GOT3 (cell line): ENCODE measurements at regions not wholly inside any gene's neighbourhood (a gene's known extent, or its start where the extent isn't known, plus 50 kb on each side); places are given as distances from the start of the nearest gene placed in this dataset.

Experiments
- DNase-seq: peaks from one replicate; lab custom pipeline; 2025; ENCODE audit warnings: mixed read lengths; lab: John Stamatoyannopoulos, UW

DNA sequence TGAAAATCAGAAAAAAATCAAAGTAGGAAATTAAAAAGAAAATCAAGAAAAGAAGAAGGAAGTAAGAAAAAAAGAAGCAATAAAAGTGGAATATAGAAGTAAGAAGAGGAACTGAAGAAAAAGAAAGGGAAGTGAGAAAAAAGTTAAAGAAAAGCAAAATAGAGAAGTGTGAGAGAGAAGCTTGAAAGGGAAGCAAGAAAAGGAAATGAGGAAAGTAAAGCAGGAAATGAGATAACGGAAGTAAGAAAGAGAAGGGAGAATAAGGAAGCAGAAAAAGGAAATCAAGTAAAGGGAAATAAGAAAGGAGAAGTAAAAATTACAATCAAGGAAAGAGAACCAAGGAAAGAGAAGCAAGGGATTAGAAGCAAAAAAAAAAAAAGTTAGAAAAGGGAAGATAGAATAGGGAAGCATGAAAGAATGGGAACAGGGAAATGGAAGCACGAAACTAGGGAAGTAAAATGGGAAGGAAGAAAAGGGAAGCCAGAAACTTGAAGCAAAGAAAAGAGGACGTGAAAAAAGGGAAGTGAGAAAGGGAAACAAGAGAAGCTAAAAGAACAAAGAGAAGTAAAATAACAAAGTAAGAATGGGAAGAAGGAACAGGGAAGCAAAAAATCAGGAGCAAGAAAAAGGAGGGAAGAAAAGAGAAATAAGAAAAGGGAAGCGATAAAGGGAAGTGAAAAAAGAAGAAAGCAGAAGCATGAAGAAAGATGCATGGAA lies 243.3 kb upstream of the NCKAP5 start:
- DNase-seq = no peak

DNA sequence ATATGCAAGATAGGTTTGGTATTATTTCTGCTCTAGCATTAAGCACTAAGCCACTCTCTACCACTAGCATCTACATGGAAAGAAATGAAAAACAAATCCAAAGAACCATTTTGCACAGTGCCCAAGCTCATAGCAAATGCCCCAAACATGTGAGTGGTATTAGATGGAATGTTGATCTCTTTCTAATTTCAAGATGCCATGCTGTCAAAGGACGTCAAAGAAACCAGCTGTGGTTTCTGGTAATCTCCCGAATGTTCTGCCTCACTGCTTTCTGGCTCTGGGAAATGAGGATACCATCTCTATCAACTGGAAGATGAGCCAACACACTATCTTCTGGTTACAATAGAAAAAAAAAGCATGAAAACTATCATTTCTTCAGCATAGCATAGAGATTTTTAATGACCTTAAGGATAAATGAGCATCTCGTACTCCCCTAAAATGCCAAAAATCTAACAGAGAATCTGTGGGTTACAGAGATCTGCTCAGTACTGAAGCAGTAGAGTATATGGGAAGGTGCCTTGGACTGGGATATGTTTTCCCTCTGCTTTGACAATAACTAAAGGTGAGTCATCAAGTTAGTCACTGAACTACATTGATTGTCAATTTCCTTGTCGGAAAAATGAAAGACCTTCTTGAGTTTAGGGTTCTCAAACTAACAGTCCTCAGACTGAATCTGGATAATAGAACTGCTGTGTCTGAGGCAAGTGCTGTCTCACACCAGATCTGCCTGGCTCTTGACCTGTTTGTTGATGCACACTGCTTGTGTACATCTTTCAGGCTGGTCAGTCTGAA lies 244.8 kb upstream of the NCKAP5 start:
- DNase-seq = no peak

DNA sequence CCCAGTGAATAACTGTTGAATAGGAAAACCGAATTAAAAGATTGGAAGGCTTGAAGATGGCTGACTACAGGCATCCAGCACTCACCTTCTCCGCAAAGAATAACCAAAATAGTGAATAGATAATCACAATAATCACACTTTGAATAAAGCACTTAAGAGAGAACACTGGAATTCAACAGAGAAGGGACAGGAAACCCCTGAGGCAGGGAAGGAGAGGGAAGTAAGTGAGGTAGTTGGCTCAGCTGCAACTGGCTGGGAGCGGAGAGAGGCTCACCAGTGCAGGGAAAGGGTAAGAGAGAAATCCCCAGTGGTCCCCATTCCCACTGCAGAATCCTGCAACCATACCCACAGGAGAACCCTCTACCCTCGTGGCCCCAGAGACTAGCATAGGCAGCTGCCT lies 246.6 kb upstream of the NCKAP5 start:
- DNase-seq = no peak

- DNase-seq = no peak
Observed at GRCh38 chr2:133816037-133816436, 247.8 kb upstream of the NCKAP5 start.

GRCh38 chr2:133817680-133818566 lies 249.7 kb upstream of the NCKAP5 start:
- DNase-seq = no peak

GRCh38 chr2:133818661-133819060 lies 250.4 kb upstream of the NCKAP5 start:
- no peak for DNase-seq

- no peak for DNase-seq
Observed at GRCh38 chr2:133819906-133820305, 251.6 kb upstream of the NCKAP5 start.

DNA sequence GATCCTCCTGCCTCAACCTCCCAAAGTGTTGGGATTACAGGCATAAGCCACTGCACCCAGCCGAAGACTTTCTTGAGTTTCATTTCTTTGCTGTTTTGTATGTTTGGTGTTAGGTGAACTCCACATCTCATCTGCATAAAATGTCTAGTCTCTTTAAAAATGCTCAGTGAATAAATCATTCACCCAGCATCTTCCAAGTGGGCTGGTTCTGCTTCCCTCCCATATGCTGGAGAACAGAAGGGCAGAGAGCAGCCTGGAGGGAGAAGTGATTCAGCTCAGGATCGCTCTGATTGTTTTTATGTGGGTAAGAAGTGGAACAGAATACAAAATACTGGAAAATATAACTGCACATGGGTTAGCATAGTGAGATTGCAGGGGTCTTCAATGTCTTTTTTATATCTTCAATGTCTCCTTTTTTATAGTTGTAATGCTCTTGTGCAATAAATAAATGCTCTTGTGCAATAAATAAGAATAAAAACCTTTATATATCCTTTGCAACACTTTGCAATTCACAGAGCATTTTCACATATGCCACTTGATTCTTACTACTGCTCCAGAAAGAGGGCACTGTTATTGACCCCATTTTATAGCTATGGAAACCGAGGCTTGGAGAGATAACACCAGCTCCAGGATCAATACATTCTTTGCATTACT lies 253.0 kb upstream of the NCKAP5 start:
- DNase-seq = no peak

- DNase-seq = no peak
Observed at GRCh38 chr2:133822517-133823225, 254.4 kb upstream of the NCKAP5 start.

DNA sequence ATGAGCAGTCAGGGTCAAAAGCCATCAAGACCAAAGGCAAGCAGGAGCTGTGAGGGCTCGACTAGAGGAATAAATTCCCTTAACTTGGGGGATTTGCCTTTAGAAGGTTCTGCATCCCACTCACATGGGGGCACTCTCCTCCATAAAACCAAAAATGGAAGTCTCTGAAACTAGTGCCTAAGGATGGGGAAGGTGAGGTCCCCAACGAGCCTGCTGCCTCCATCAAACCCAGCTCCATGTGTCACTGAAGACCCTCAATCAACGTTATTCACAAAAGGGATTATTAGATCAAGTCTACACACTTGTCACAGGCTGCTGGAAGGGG lies 254.9 kb upstream of the NCKAP5 start:
- no peak for DNase-seq

DNA sequence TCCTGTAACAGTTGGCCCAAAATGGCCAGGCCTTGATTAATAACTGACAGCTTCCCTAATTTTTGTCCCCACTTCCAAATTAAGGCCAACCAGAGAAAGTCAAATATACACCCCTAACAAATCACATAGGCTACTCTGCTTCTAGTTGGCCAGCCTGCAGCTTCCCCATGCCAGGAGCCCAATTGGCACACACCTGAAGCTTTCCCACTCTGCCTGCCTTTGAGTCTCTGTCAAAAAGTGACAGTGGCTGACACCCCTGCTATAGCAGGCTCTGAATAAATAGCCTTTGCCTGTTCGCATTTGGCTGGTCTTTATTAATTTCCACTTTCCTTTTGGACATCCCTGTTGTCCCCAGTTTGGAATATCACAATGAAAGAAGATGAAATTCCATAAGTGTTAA lies 256.6 kb upstream of the NCKAP5 start:
- DNase-seq = no peak

DNA sequence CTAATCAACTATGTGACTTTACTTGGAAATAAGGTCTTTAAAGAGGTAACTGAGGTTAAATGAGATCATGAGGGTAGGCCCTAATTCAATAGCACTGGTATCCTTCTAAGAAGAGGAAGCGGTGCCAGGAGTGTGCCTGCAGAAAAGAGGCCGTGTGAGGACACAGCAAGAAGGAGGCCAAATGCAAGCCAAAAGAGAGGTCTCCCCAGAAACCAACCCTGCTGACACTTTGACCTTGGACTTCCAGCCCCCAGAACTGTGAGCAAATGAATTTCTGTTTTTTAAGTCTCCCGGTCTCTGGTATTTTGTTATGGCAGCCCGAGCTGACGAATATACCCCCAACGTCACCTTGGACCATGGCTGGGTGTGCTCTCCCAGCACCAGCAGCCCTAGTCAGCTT lies 257.5 kb upstream of the NCKAP5 start:
- DNase-seq = no peak

DNA sequence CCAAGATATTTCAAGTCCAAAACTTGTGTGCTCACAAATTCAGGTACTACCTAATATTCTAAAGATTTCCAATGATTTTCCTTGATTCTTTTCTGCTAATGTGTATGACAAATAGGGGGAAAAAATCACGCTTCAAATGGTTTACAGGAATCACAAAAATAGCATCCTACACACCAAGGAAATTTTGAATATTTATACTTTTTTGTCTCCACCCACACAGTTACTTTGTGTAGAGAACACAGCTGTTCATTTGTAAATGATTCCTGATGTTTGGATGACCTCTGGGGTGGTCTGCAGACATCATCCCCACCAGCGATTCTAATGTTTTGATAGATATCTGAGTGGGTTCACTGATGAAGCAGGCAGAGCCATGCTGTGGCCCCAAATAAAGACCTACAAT lies 260.6 kb upstream of the NCKAP5 start:
- no peak for DNase-seq

DNA sequence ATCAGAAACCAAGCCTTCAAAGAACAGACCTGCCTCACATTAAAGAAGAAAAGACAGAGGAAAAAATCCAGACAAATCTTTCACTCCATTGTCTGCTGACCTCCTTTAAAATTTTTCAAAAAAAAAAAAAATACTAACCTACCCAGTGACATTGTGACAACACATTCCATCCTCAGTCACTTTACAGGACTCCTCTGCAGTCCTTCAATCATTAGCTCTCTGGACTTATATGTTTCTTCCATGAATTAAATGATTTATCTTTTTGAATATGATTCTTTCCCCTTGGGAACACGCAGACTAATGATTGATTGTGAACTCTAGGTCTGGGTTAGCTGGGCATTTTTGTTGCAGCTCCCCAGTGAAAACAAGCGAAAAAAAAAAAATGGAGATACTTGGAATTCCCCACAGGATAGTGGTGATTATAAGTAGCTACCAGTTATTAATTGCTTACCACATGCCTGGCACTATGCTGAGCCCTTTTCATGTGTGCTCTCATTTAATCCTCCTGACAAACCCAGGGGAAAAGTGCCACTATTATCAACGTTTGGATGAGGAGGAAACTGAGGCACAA lies 261.3 kb upstream of the NCKAP5 start:
- DNase-seq = no peak

- no peak for DNase-seq
Observed at GRCh38 chr2:133833746-133834145, 265.5 kb upstream of the NCKAP5 start.

DNA sequence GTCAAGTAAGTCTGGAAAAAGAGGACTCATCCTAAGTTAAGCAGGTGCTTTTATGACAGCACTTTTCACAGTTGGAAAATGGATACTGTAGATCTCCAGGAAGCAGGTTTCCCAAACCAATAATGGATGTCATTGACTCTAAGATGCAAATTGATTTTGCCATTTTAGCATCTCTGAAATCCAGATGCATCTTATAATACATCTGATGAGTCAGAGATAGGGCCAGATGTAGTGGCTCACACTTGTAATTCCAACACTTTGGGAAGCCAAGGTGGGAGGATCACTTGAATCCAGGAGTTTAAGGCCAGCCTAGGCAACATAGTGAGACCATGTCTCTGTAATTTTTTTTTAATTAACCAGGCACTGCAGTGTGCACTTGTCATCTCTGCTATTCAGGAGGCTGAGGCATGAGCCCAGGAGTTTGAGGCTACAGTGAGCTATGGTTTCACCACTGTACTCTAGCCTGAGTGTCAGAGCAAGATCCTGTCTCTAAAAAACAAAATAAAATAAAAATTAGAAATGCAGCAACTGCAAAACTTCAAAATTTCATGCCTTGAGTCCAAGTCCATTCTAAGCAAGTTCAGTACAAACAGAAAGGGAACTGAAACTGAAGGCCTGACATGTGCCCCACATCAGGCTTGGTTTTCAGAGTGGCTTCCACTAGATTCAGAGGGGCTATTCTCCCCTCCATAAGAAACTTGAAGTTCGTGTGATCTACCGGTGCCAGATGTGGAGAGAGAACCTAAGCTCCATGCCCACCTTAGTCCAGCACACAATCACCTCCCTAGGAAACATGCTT lies 267.8 kb upstream of the NCKAP5 start:
- DNase-seq = no peak

GRCh38 chr2:133836691-133837345 lies 268.6 kb upstream of the NCKAP5 start:
- DNase-seq = no peak

GRCh38 chr2:133837441-133838094 lies 269.3 kb upstream of the NCKAP5 start:
- DNase-seq = no peak

- no peak for DNase-seq
Observed at GRCh38 chr2:133838642-133839365, 270.5 kb upstream of the NCKAP5 start.
